WI38 (cell line): ENCODE measurements at regions not wholly inside any gene's neighbourhood (a gene's known extent, or its start where the extent isn't known, plus 50 kb on each side); places are given as distances from the start of the nearest gene placed in this dataset.

Source experiments
- H3K4me3 ChIP-seq: 2 replicates; pipeline ENCODE4 v1.5.1; 2011; ENCODE audit warnings: low read depth, mild to moderate bottlenecking, control low read depth, low read length
- CTCF ChIP-seq: IDR thresholded peaks from 2 replicates; pipeline ENCODE4 v1.5.1; 2012; ENCODE audit warnings: low read depth, mild to moderate bottlenecking, control low read depth, low read length

GRCh38 chr2:237271698-237272652, 142.0 kb downstream of the COL6A3 start:
- no peak overlapping the region for H3K4me3 ChIP-seq
- no peak for TF ChIP-seq CTCF
